ENCODE measurements at regions not wholly inside any gene's neighbourhood (a gene's known extent, or its start where the extent isn't known, plus 50 kb on each side); places are given as distances from the start of the nearest gene placed in this dataset.
A peak's percentile ranks its signal among the peaks of the same experiment; 100 is the strongest.

- no peaks in the 10 kb centered on the region for H3K79me2 ChIP-seq (ENCODE audit: insufficient read depth, low read length)
- intact Hi-C loops (cut with micrococcal nuclease; ENCODE audit: unreplicated experiment) (loop anchor here (1.0 to 2.0 kb wide), 4 partner anchors 215 to 665 kb away; no protein-coding TSS in a partner anchor), in situ Hi-C loops (cut with HindIII; ENCODE audit: extremely low pct_ligation_motif_present, low pct_unique_long_range_greater_than_20kb) (loop anchor here (5.0 kb wide), 1 partner anchor 218 kb away; no protein-coding TSS in a partner anchor)
- ChIA-PET CTCF (ENCODE audit: low intra/inter-chr PET ratio, low total read pairs) (interaction anchor here (1.3 to 4.0 kb wide), 4 partner anchors 216 to 376 kb away, joined by 5 to 35 read pairs (median 6); no protein-coding TSS in a partner anchor), POLR2A (no interaction called here)
- H3K4me2 ChIP-seq (ENCODE audit: low read depth, low read length): no peak overlapping the region
- ATAC-seq: no peak; the same call in 2 of the 3 replicates
- H3K9ac ChIP-seq (ENCODE audit: insufficient read depth, low read depth, low read length): no peak overlapping the region
- no peaks in the 10 kb centered on the region for H3K4me1 ChIP-seq (ENCODE audit: insufficient read depth, low read length)
- TF ChIP-seq MNT (IDR thresholded peaks at IDR 0.05) (peak; percentile 75), ZNF747 (CRISPR knock-in tag; IDR thresholded peaks at IDR 0.05; ENCODE audit: borderline replicate concordance) (no peak)
- H3K9me3 ChIP-seq (ENCODE audit: low read length): peaks cover 11% of the 10 kb centered on the region
- FAIRE-seq: no peak
- H3K4me3 ChIP-seq (replicated peaks in 1 of 3; ENCODE audit: insufficient read depth in 1 of 3, low read depth in 2 of 3, low read length in 3 of 3): no peak overlapping the region
- BruUV-seq (replicated peaks): no TSS peak
- H3K27me3 ChIP-seq (ENCODE audit: control insufficient read depth in 1 of 2, insufficient read depth in 2 of 2, low read length in 2 of 2): peaks cover 0 to 5% of the 10 kb centered on the region in 2 experiments; a peak in 1 of 5 replicates
- no peak overlapping the region for H2AFZ ChIP-seq (ENCODE audit: low read length)
- 25% methylated on average over 10 of the region's 10 CpGs for WGBS (ENCODE audit: low lambda C conversion rate)
- H4K20me1 ChIP-seq (ENCODE audit: insufficient read depth, low read length): no peaks in the 10 kb centered on the region
- no peaks in the 10 kb centered on the region for H3K36me3 ChIP-seq (replicated peaks in 1 of 2; ENCODE audit: control insufficient read depth in 1 of 2, insufficient read depth in 2 of 2, low read length in 2 of 2)
- H3K27ac ChIP-seq (ENCODE audit: extremely low read length, insufficient read depth, low read length): no peak overlapping the region
- no peak for DNase-seq (ENCODE audit: low spot score)
These were observed 62.1 kb downstream of the TBXT start for GRCh38 chr6:166105341-166106075.

GRCh38 chr6:166104872-166105271 lies 62.8 kb downstream of the TBXT start:
- 3% methylated on average over 7 of the region's 7 CpGs for WGBS (ENCODE audit: low lambda C conversion rate)
- ChIA-PET CTCF (ENCODE audit: low intra/inter-chr PET ratio, low total read pairs) (interaction anchor here (4.0 kb wide), 1 partner anchor 220 kb away, joined by 35 read pairs; no protein-coding TSS in a partner anchor), POLR2A (no interaction called here)
- no peak; the same call in 2 of the 3 replicates for ATAC-seq
- H3K27ac ChIP-seq (ENCODE audit: extremely low read length, insufficient read depth, low read length): no peak overlapping the region
- H3K36me3 ChIP-seq (replicated peaks in 1 of 2; ENCODE audit: control insufficient read depth in 1 of 2, insufficient read depth in 2 of 2, low read length in 2 of 2): no peaks in the 10 kb centered on the region
- BruUV-seq (replicated peaks): no TSS peak
- H3K9ac ChIP-seq (ENCODE audit: insufficient read depth, low read depth, low read length): no peak overlapping the region
- H3K4me3 ChIP-seq (replicated peaks in 1 of 3; ENCODE audit: insufficient read depth in 1 of 3, low read depth in 2 of 3, low read length in 3 of 3): no peak overlapping the region
- no peak for TF ChIP-seq ZNF121 (CRISPR knock-in tag; IDR thresholded peaks at IDR 0.05)
- no peak for TF ChIP-seq RORA (CRISPR knock-in tag; IDR thresholded peaks at IDR 0.05)
- no peak for TF ChIP-seq TFAP4 (IDR thresholded peaks at IDR 0.05; ENCODE audit: borderline replicate concordance, low read depth)
- no peak for TF ChIP-seq ZNF382 (CRISPR knock-in tag; IDR thresholded peaks at IDR 0.05; ENCODE audit: borderline replicate concordance)
- no peak for TF ChIP-seq ZNF333 (CRISPR knock-in tag; IDR thresholded peaks at IDR 0.05; ENCODE audit: borderline replicate concordance)
- TF ChIP-seq ZNF891 (CRISPR knock-in tag; IDR thresholded peaks at IDR 0.05): no peak
- TF ChIP-seq GLMP (CRISPR knock-in tag; IDR thresholded peaks at IDR 0.05; ENCODE audit: borderline replicate concordance): no peak
- no peak for TF ChIP-seq SMAD1 (CRISPR knock-in tag; IDR thresholded peaks at IDR 0.05; ENCODE audit: borderline replicate concordance, low read depth)
- TF ChIP-seq MEF2D (CRISPR knock-in tag; IDR thresholded peaks at IDR 0.05): no peak
- in situ Hi-C loops (cut with HindIII; ENCODE audit: extremely low pct_ligation_motif_present, low pct_unique_long_range_greater_than_20kb): loop anchor here (5.0 kb wide), 1 partner anchor 218 kb away; no protein-coding TSS in a partner anchor
- intact Hi-C loops (cut with micrococcal nuclease; ENCODE audit: unreplicated experiment): no loop called here
- H3K27me3 ChIP-seq (ENCODE audit: control insufficient read depth in 1 of 2, insufficient read depth in 2 of 2, low read length in 2 of 2): peaks cover 0 to 5% of the 10 kb centered on the region in 2 experiments; a peak in 1 of 5 replicates
- FAIRE-seq: no peak
- peaks cover 11% of the 10 kb centered on the region for H3K9me3 ChIP-seq (ENCODE audit: low read length)
- no peaks in the 10 kb centered on the region for H3K79me2 ChIP-seq (ENCODE audit: insufficient read depth, low read length)
- no peak overlapping the region for H3K4me2 ChIP-seq (ENCODE audit: low read depth, low read length)
- H4K20me1 ChIP-seq (ENCODE audit: insufficient read depth, low read length): no peaks in the 10 kb centered on the region
- no peaks in the 10 kb centered on the region for H3K4me1 ChIP-seq (ENCODE audit: insufficient read depth, low read length)
- H2AFZ ChIP-seq (ENCODE audit: low read length): no peak overlapping the region
- no peak for DNase-seq (ENCODE audit: low spot score)
